Glutamatergic neuron (in vitro differentiated cells): ENCODE measurements at regions not wholly inside any gene's neighbourhood (a gene's known extent, or its start where the extent isn't known, plus 50 kb on each side); places are given as distances from the start of the nearest gene placed in this dataset.
"Not testable (repeated sequence)": the region's sequence is repeated elsewhere in the genome, so short reads cannot be mapped to it uniquely, and the experiment has no call there.

Experiments used
- DNase-seq: peaks from one replicate; pipeline ENCODE4 v3.0.0; 2022
- H3K27ac Mint-ChIP-seq: one replicate; pipeline ENCODE4 v1.8.0; 2020; ENCODE audit warnings: mild to moderate bottlenecking, mixed read lengths, inconsistent platforms; ENCODE audit not compliant: unreplicated experiment
- H3K27me3 Mint-ChIP-seq: one replicate; pipeline ENCODE4 v1.8.0; 2020; ENCODE audit warnings: mild to moderate bottlenecking, moderate library complexity, mixed read lengths, inconsistent platforms; ENCODE audit not compliant: unreplicated experiment
- H3K36me3 Mint-ChIP-seq: one replicate; pipeline ENCODE4 v1.8.0; 2020; ENCODE audit warnings: mild to moderate bottlenecking, mixed read lengths, inconsistent platforms; ENCODE audit not compliant: unreplicated experiment
- H3K4me1 Mint-ChIP-seq: one replicate; pipeline ENCODE4 v1.8.0; 2020; ENCODE audit warnings: mild to moderate bottlenecking, low read depth, mixed read lengths, inconsistent platforms; ENCODE audit not compliant: unreplicated experiment
- H3K4me3 Mint-ChIP-seq: one replicate; pipeline ENCODE4 v1.8.0; 2020; ENCODE audit warnings: mild to moderate bottlenecking, mixed read lengths, inconsistent platforms; ENCODE audit not compliant: unreplicated experiment
- H3K9me3 Mint-ChIP-seq: one replicate; pipeline ENCODE4 v1.8.0; 2020; ENCODE audit warnings: mild to moderate bottlenecking, moderate library complexity, mixed read lengths, inconsistent platforms; ENCODE audit not compliant: unreplicated experiment
- TF ChIP-seq, protein P1 (sequence below): fragments of 200-600 bp; sonication (generic); IDR thresholded peaks from one replicate; pipeline ENCODE4 v1.5.0; 2021; ENCODE audit not compliant: partially characterized antibody, unreplicated experiment

DNA sequence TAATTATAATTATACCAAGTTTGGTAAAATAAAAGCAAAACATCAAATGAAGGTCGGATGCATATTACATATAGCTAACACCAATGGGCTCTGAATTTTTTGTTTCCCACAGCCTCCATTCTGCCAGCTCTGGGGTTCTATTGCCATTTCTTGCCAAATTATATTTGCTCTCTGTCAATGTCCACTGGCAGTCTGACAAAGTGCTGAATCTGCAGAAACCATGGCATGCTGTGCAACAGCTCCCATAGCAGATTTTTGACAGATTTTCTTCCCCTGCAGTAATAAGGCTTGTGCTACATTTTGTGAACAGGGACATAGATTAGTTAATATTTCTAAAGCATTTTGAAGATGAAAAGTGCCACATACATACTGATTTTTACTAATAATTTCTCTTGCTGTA lies 1102.1 kb downstream of the DIAPH3 start:
- Mint-ChIP-seq H3K4me3 (no peak overlapping the region), H3K36me3 (no peaks in the 10 kb centered on the region), H3K9me3 (no peaks in the 10 kb centered on the region), H3K27me3 (no peaks in the 10 kb centered on the region), H3K4me1 (no peaks in the 10 kb centered on the region), H3K27ac (no peak overlapping the region)
- TF ChIP-seq, protein P1, sequence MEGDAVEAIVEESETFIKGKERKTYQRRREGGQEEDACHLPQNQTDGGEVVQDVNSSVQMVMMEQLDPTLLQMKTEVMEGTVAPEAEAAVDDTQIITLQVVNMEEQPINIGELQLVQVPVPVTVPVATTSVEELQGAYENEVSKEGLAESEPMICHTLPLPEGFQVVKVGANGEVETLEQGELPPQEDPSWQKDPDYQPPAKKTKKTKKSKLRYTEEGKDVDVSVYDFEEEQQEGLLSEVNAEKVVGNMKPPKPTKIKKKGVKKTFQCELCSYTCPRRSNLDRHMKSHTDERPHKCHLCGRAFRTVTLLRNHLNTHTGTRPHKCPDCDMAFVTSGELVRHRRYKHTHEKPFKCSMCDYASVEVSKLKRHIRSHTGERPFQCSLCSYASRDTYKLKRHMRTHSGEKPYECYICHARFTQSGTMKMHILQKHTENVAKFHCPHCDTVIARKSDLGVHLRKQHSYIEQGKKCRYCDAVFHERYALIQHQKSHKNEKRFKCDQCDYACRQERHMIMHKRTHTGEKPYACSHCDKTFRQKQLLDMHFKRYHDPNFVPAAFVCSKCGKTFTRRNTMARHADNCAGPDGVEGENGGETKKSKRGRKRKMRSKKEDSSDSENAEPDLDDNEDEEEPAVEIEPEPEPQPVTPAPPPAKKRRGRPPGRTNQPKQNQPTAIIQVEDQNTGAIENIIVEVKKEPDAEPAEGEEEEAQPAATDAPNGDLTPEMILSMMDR = no peak
- no peak for DNase-seq

DNA sequence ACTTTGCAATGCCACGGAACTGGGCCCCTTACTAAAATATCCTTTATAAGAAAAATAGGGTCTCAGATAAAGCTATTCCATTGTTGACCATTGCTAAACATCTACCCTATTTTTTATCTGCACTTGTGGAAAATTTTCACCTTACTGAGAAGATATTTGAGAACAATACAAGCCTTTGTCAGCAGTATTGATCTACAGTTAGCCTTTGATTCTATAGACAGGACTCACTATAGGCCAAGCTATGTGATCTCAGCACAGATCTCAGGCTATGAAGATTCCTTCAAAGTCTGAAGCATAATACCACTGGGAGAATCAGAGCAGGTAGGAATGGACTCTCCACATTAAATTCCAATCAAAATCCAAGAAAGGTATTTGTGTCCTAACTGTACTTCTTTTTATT lies 1099.7 kb downstream of the DIAPH3 start:
- no peaks in the 10 kb centered on the region for H3K27me3 Mint-ChIP-seq
- no peaks in the 10 kb centered on the region for H3K9me3 Mint-ChIP-seq
- H3K27ac Mint-ChIP-seq = no peak overlapping the region
- H3K4me1 Mint-ChIP-seq = no peaks in the 10 kb centered on the region
- H3K4me3 Mint-ChIP-seq = no peak overlapping the region
- H3K36me3 Mint-ChIP-seq = no peaks in the 10 kb centered on the region
- TF ChIP-seq, protein P1 = no peak
- DNase-seq = no peak

DNA sequence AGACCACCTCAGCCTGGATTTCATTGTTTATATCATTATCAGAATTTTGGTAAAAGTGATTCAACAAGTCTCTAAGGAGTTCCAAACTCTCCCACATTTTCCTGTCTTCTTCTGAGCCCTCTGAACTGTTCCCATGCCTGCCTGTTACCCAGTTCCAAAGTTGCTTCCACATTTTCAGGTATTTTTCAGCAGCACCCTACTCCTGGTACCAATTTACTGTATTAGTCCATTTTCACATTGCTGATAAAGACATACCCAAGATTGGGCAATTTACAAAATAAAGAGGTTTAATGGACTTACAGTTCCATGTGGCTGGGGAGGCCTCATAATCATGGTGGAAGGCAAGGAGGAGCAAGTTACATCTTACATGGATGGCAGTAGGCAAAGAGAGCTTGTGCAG lies 1087.3 kb downstream of the DIAPH3 start:
- not testable (repeated sequence) for H3K27me3 Mint-ChIP-seq, H3K9me3 Mint-ChIP-seq, DNase-seq, H3K4me3 Mint-ChIP-seq, H3K4me1 Mint-ChIP-seq, H3K27ac Mint-ChIP-seq
- H3K36me3 Mint-ChIP-seq = peaks cover 25% of the 10 kb centered on the region

DNA sequence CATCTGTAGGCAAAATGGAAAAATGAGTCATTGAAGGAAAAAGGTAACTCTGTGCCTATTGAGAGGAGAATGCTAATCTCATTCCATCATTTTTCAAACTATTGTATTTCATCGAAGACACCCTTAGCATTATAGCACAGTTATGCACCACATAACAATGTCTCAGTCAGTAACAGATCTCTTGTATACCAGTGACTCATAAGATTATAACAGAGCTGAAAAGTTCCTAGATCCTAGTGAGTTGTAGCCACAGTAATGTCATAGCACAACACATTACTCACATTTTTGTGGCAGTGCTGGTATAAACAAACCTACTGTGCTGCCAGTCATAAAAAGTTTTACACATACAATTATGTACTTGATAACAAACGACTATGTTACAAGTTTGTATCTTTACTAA lies 1077.6 kb downstream of the DIAPH3 start:
- TF ChIP-seq, protein P1 = no peak
- peaks cover 6% of the 10 kb centered on the region for H3K4me1 Mint-ChIP-seq
- DNase-seq = no peak
- H3K36me3 Mint-ChIP-seq = no peaks in the 10 kb centered on the region
- H3K27me3 Mint-ChIP-seq = peaks cover 2% of the 10 kb centered on the region
- peaks cover 3% of the 10 kb centered on the region for H3K9me3 Mint-ChIP-seq
- H3K4me3 Mint-ChIP-seq = no peak overlapping the region
- H3K27ac Mint-ChIP-seq = no peak overlapping the region

DNA sequence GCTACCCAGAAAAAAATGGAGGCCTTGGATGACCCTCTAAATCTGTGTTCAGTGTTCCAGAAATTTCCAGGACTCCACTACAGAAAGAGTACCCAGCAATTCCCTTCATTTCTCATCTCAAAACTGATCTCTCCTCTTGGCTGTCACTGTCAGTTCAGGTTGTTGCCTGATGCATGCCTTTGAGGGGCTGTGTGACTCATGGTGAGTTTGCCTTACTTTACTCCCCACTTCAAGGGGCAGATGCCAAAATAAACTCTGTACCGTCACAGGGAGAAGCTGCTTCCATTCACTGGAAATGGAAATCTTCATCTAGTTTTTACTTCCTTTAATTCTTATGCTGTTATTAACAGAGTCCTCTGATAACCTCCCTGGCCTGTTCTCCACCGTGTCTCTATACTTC lies 1075.0 kb downstream of the DIAPH3 start:
- Mint-ChIP-seq H3K27me3 (peaks cover 2% of the 10 kb centered on the region), H3K4me3 (no peak overlapping the region), H3K27ac (no peak overlapping the region), H3K36me3 (no peaks in the 10 kb centered on the region), H3K4me1 (peaks cover 6% of the 10 kb centered on the region), H3K9me3 (peaks cover 3% of the 10 kb centered on the region)
- DNase-seq = no peak
- TF ChIP-seq, protein P1 = no peak

DNA sequence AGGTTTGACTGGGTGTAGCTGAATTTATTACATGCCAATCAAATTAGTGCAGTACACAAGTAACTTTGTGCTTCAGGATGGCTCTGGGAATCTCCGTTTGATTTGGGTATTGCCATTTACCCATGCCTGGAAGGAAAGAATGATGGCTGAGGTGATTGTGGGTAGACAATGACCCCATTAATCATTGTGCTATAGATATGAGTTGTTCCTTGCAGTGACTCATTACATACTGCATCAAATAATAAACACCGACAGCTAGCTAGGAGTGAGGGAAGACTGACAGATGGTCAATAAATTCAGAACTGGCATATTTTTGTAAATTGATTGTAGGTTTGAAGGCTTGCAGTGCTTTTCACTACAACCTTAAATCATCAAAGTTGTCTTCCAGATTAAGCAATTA lies 1069.5 kb downstream of the DIAPH3 start:
- peaks cover 1% of the 10 kb centered on the region for H3K9me3 Mint-ChIP-seq
- H3K27me3 Mint-ChIP-seq = no peaks in the 10 kb centered on the region
- no peak overlapping the region for H3K27ac Mint-ChIP-seq
- H3K4me3 Mint-ChIP-seq = no peak overlapping the region
- DNase-seq = no peak
- TF ChIP-seq, protein P1 = no peak
- no peaks in the 10 kb centered on the region for H3K36me3 Mint-ChIP-seq
- H3K4me1 Mint-ChIP-seq = peaks cover 5% of the 10 kb centered on the region
